MM.1S (cell line): ENCODE measurements at regions not wholly inside any gene's neighbourhood (a gene's known extent, or its start where the extent isn't known, plus 50 kb on each side); places are given as distances from the start of the nearest gene placed in this dataset.
A peak's percentile ranks its signal among the peaks of the same experiment; 100 is the strongest.

Source experiments
- EZH2 ChIP-seq: fragments of 300-600 bp; sonication (generic); optimal IDR thresholded peaks from 2 replicates; pipeline ENCODE3; 2017; ENCODE audit warnings: low read depth, mild to moderate bottlenecking, antibody characterized with exemption, low read length, mixed read lengths
- EZH2phosphoT487 ChIP-seq: fragments of 300-600 bp; sonication (generic); IDR thresholded peaks from 2 replicates; pipeline ENCODE4 v1.6.1; 2018; ENCODE audit warnings: antibody characterized with exemption, low read length
- TF ChIP-seq, protein P1 (sequence below): fragments of 300-600 bp; sonication (generic); IDR thresholded peaks from 2 replicates; pipeline ENCODE4 v1.5.1; 2016; ENCODE audit warnings: antibody characterized with exemption, low read length, mixed read lengths

DNA sequence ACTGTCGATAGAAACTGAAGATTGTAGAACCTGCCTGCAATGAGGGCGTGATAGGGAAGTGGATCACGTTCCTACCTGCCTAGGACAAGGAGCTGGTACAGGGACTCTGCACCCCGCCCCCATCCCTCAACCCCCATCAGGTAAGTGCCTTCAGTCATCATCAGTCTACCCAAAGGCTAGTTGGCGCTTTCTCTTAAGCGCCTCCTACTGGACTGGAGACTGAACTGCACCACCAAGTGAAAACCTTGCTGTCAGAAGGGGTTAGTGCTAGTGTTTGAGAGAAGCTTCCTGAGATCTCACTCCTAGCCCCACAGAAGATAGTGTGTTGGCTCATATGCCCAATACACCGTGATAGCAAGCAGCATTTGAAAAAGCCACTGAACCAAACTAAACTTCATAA is 706.5 kb upstream of the MAN1A1 start:
- TF ChIP-seq, protein P1, sequence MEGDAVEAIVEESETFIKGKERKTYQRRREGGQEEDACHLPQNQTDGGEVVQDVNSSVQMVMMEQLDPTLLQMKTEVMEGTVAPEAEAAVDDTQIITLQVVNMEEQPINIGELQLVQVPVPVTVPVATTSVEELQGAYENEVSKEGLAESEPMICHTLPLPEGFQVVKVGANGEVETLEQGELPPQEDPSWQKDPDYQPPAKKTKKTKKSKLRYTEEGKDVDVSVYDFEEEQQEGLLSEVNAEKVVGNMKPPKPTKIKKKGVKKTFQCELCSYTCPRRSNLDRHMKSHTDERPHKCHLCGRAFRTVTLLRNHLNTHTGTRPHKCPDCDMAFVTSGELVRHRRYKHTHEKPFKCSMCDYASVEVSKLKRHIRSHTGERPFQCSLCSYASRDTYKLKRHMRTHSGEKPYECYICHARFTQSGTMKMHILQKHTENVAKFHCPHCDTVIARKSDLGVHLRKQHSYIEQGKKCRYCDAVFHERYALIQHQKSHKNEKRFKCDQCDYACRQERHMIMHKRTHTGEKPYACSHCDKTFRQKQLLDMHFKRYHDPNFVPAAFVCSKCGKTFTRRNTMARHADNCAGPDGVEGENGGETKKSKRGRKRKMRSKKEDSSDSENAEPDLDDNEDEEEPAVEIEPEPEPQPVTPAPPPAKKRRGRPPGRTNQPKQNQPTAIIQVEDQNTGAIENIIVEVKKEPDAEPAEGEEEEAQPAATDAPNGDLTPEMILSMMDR: peak; percentile 42
- TF ChIP-seq EZH2phosphoT487 (no peak), EZH2 (no peak)
